HepG2 (cell line): ENCODE measurements at regions not wholly inside any gene's neighbourhood (a gene's known extent, or its start where the extent isn't known, plus 50 kb on each side); places are given as distances from the start of the nearest gene placed in this dataset.
A peak's percentile ranks its signal among the peaks of the same experiment; 100 is the strongest.

Experiments used
- ATAC-seq: fragments of 200-7000 bp; cut with Tn5 transposase; 3 replicates; pipeline ENCODE4 v1.9.1; 2020; ENCODE audit warnings: mild to moderate bottlenecking, moderate library complexity
- BruUV-seq: library from RNA; stranded (reverse); fragments of 400-500 nt; replicated peaks from 2 replicates; lab custom pipeline; 2021; lab: Mats Ljungman, UMichigan
- CTCF ChIA-PET: fragments of 300-600 bp; formaldehyde crosslinking; extraction: SDS; loops from one replicate; lab custom pipeline; 2021; ENCODE audit warnings: low total read pairs, inconsistent platforms, low intra/inter-chr PET ratio; lab: Yijun Ruan, JAX
- POLR2A ChIA-PET: fragments of 350-600 bp; sonication (Branson Sonifier 250); formaldehyde crosslinking; loops from one replicate; lab custom pipeline; 2020; ENCODE audit warnings: antibody characterized with exemption, inconsistent platforms; lab: Yijun Ruan, JAX
- DNase-seq: peaks from one replicate; pipeline ENCODE4 v3.0.0-alpha.2; 2015; ENCODE audit warnings: low spot score
- FAIRE-seq: peaks from 3 replicates; lab custom pipeline; 2011; peaks lifted over from hg19 to GRCh38; lab: Jason Lieb, UNC
- H2AFZ ChIP-seq: one replicate; pipeline ENCODE4 v1.6.1; 2011; ENCODE audit warnings: low read length, inconsistent platforms
- H3K27ac ChIP-seq: fragments of 300-600 bp; 3 replicates; pipeline ENCODE4 v1.8.0; 2011; ENCODE audit warnings: mixed run types, mild to moderate bottlenecking, mixed read lengths, low read length, inconsistent platforms; ENCODE audit not compliant: insufficient read depth; ENCODE audit errors: extremely low read length
- H3K27me3 ChIP-seq, 2 experiments: fragments of 200-600 bp in 1 of 2; 2 replicates in 1 of 2; 3 replicates in 1 of 2; pipeline versions ENCODE4 v1.6.0 to v1.8.0; 2011; ENCODE audit warnings: low read length in 2 of 2, mild to moderate bottlenecking in 2 of 2, moderate library complexity in 2 of 2, inconsistent platforms in 1 of 2; ENCODE audit not compliant: insufficient read depth in 2 of 2, control insufficient read depth in 1 of 2
- H3K36me3 ChIP-seq, 2 experiments: fragments of 200-600 bp in 1 of 2; replicated peaks in 1 of 2; 2 replicates in 1 of 2; 3 replicates in 1 of 2; pipeline versions ENCODE4 v1.5.1 to v1.8.0; 2011; ENCODE audit warnings: low read length in 2 of 2, inconsistent platforms in 1 of 2; ENCODE audit not compliant: insufficient read depth in 2 of 2, control insufficient read depth in 1 of 2
- H3K4me1 ChIP-seq: 2 replicates; pipeline ENCODE4 v1.5.1; 2012; ENCODE audit warnings: low read length, inconsistent platforms; ENCODE audit not compliant: insufficient read depth
- H3K4me2 ChIP-seq: 2 replicates; pipeline ENCODE4 v1.6.0; 2011; ENCODE audit warnings: low read depth, low read length, inconsistent platforms
- H3K4me3 ChIP-seq, 3 experiments: fragments of 200-600 bp in 1 of 3; sonication (generic), shearing (Covaris generic) in 1 of 3; replicated peaks in 1 of 3; 2 replicates each; pipeline ENCODE4 v1.5.1; 2011 to 2016; ENCODE audit warnings: low read length in 3 of 3, inconsistent platforms in 2 of 3, low read depth in 2 of 3, mild to moderate bottlenecking in 2 of 3, control low read depth in 1 of 3, mixed read lengths in 1 of 3; ENCODE audit not compliant: insufficient read depth in 1 of 3
- H3K79me2 ChIP-seq: one replicate; pipeline ENCODE4 v1.6.1; 2011; ENCODE audit warnings: low read length, inconsistent platforms; ENCODE audit not compliant: insufficient read depth
- H3K9ac ChIP-seq: 2 replicates; pipeline ENCODE4 v1.6.0; 2011; ENCODE audit warnings: mild to moderate bottlenecking, low read depth, low read length, inconsistent platforms; ENCODE audit not compliant: insufficient read depth
- H3K9me3 ChIP-seq: 2 replicates; pipeline ENCODE4 v1.5.1; 2012; ENCODE audit warnings: mild to moderate bottlenecking, low read length
- H4K20me1 ChIP-seq: 2 replicates; pipeline ENCODE4 v1.6.0; 2011; ENCODE audit warnings: inconsistent platforms, mild to moderate bottlenecking, low read length, moderate library complexity; ENCODE audit not compliant: insufficient read depth
- BRCA1 ChIP-seq: sonication (generic); formaldehyde crosslinking; IDR thresholded peaks from 2 replicates; pipeline ENCODE4 v1.4.0; 2020; ENCODE audit warnings: missing genetic modification reagents
- DNMT1 ChIP-seq: sonication (generic); formaldehyde crosslinking; IDR thresholded peaks from 2 replicates; pipeline ENCODE4 v1.5.1; 2020; ENCODE audit warnings: mild to moderate bottlenecking, missing genetic modification reagents
- FOXA1 ChIP-seq, 2 experiments: fragments of 450-650 bp in 1 of 2; sonication (generic) in 1 of 2; formaldehyde crosslinking in 1 of 2; IDR thresholded peaks; 2 replicates each; pipeline versions ENCODE4 v1.4.0 to v1.6.1; 2016 to 2020; ENCODE audit warnings: missing genetic modification reagents in 1 of 2
- FOXJ3 ChIP-seq: sonication (generic); formaldehyde crosslinking; IDR thresholded peaks from 2 replicates; pipeline ENCODE4 v1.4.0; 2020; ENCODE audit warnings: missing genetic modification reagents, mild to moderate bottlenecking, borderline replicate concordance
- FOXK1 ChIP-seq: sonication (generic); formaldehyde crosslinking; IDR thresholded peaks from 2 replicates; pipeline ENCODE4 v1.4.0; 2020; ENCODE audit warnings: low read depth, missing genetic modification reagents, borderline replicate concordance
- GLI4 ChIP-seq: sonication (generic); formaldehyde crosslinking; IDR thresholded peaks from 2 replicates; pipeline ENCODE4 v1.5.1; 2020; ENCODE audit warnings: missing genetic modification reagents, mild to moderate bottlenecking, moderate library complexity, borderline replicate concordance
- GPN1 ChIP-seq: sonication (generic); formaldehyde crosslinking; IDR thresholded peaks from 2 replicates; pipeline ENCODE4 v1.5.1; 2020; ENCODE audit warnings: missing genetic modification reagents, borderline replicate concordance
- HIVEP1 ChIP-seq: sonication (generic); formaldehyde crosslinking; IDR thresholded peaks from 2 replicates; pipeline ENCODE4 v1.4.0; 2020; ENCODE audit warnings: mild to moderate bottlenecking, missing genetic modification reagents
- KDM3A ChIP-seq: IDR thresholded peaks from 2 replicates; pipeline ENCODE4 v1.6.1; 2018; ENCODE audit warnings: low read depth, missing compliant biosample characterization
- KDM5A ChIP-seq: fragments of 200-600 bp; sonication (generic); IDR thresholded peaks from 2 replicates; pipeline ENCODE4 v1.7.0; 2018; ENCODE audit warnings: antibody characterized with exemption, mild to moderate bottlenecking, low read length, borderline replicate concordance
- LCORL ChIP-seq, 2 experiments: fragments of 450-650 bp in 1 of 2; sonication (generic) in 1 of 2; formaldehyde crosslinking in 1 of 2; IDR thresholded peaks; 2 replicates each; pipeline versions ENCODE4 v1.5.0 to v1.6.1; 2017 to 2020; ENCODE audit warnings: antibody characterized with exemption in 1 of 2, missing genetic modification reagents in 1 of 2
- NCOA5 ChIP-seq: sonication (generic); formaldehyde crosslinking; IDR thresholded peaks from 2 replicates; pipeline ENCODE4 v1.4.0; 2020; ENCODE audit warnings: missing genetic modification reagents
- NR2F1 ChIP-seq, 2 experiments: fragments of 450-650 bp in 1 of 2; formaldehyde crosslinking in 1 of 2; IDR thresholded peaks; 2 replicates each; pipeline versions ENCODE4 v1.5.0 to v1.6.1; 2016 to 2020; ENCODE audit warnings: mild to moderate bottlenecking in 1 of 2, missing compliant biosample characterization in 1 of 2, missing genetic modification reagents in 1 of 2, moderate library complexity in 1 of 2
- NRL ChIP-seq: sonication (generic); formaldehyde crosslinking; IDR thresholded peaks from 2 replicates; pipeline ENCODE4 v1.5.0; 2020; ENCODE audit warnings: missing genetic modification reagents, mild to moderate bottlenecking, moderate library complexity, borderline replicate concordance
- SUZ12 ChIP-seq: fragments of 150-350 bp; IDR thresholded peaks from 2 replicates; pipeline ENCODE4 v1.6.1; 2014; ENCODE audit warnings: low read depth, low read length
- SYNCRIP ChIP-seq: fragments of 200-400 bp; formaldehyde crosslinking; IDR thresholded peaks from 2 replicates; pipeline ENCODE4 v1.6.1; 2018; ENCODE audit warnings: mild to moderate bottlenecking, low read depth, low read length; ENCODE audit not compliant: insufficient read depth
- TBX2 ChIP-seq: sonication (generic); formaldehyde crosslinking; IDR thresholded peaks from 2 replicates; pipeline ENCODE4 v1.5.0; 2020; ENCODE audit warnings: missing genetic modification reagents, mild to moderate bottlenecking, borderline replicate concordance
- ZNF430 ChIP-seq: sonication (generic); formaldehyde crosslinking; IDR thresholded peaks from 2 replicates; pipeline ENCODE4 v1.9.0; 2021; ENCODE audit warnings: mild to moderate bottlenecking, missing genetic modification reagents
- ZNF619 ChIP-seq: sonication (generic); formaldehyde crosslinking; IDR thresholded peaks from 2 replicates; pipeline ENCODE4 v1.4.0; 2020; ENCODE audit warnings: mild to moderate bottlenecking, missing genetic modification reagents
- ZSCAN12 ChIP-seq: sonication (generic); formaldehyde crosslinking; IDR thresholded peaks from 2 replicates; pipeline ENCODE4 v1.9.0; 2021; ENCODE audit warnings: mild to moderate bottlenecking, missing genetic modification reagents
- ZSCAN29 ChIP-seq: sonication (generic); formaldehyde crosslinking; conservative IDR thresholded peaks from 2 replicates; pipeline ENCODE4 v1.4.0; 2020; ENCODE audit warnings: mild to moderate bottlenecking, missing genetic modification reagents
- WGBS: methylation state at CpG from one replicate; pipeline ENCODE4 v1.1.6; 2017; ENCODE audit warnings: low lambda C conversion rate; 5-methylcytosine and 5-hydroxymethylcytosine counted together
- in situ Hi-C: cut with HindIII; loops from 2 replicates; pipeline ENCODE4 v1.10.0; 2017; ENCODE audit warnings: low pct_unique_long_range_greater_than_20kb; ENCODE audit not compliant: extremely low pct_ligation_motif_present
- intact Hi-C: fragments of 100-400 bp; cut with micrococcal nuclease; formaldehyde crosslinking; loops from one replicate; pipeline ENCODE4 v1.10.0; 2022; ENCODE audit not compliant: unreplicated experiment
- TF ChIP-seq, protein P1 (sequence below): sonication (generic); formaldehyde crosslinking; IDR thresholded peaks from 2 replicates; pipeline ENCODE4 v1.8.0; 2022; ENCODE audit warnings: mild to moderate bottlenecking, missing genetic modification reagents, moderate library complexity
- TF ChIP-seq, protein P2 (sequence below): fragments of 450-650 bp; IDR thresholded peaks from 2 replicates; pipeline ENCODE4 v1.6.1; 2016

- H2AFZ ChIP-seq = no peak overlapping the region
- FAIRE-seq = peak; percentile 95
- DNase-seq = peak; percentile 82
- H3K27me3 ChIP-seq = no peaks in the 10 kb centered on the region
- in situ Hi-C loops = loop anchor here (10.0 to 25.0 kb wide), 2 partner anchors 201 to 624 kb away; partner anchors contain the start of gene NRIP1
- peaks cover 18% of the 10 kb centered on the region for H3K9me3 ChIP-seq
- peak; percentile 73 for ATAC-seq
- H3K4me2 ChIP-seq = peak overlapping the region; percentile 78
- H3K4me3 ChIP-seq = peak overlapping the region in 2 of 3 experiments; percentile 29 to 36; a peak in 1 of 6 replicates
- POLR2A ChIA-PET = interaction anchor here (1.2 to 2.4 kb wide), 9 partner anchors 11 to 577 kb away, joined by 3 to 27 read pairs (median 14); partner anchors contain the start of gene NRIP1
- CTCF ChIA-PET = interaction anchor here (0.7 to 2.0 kb wide), 6 partner anchors 14 to 728 kb away, joined by 3 to 10 read pairs (median 4); no protein-coding TSS in a partner anchor
- BruUV-seq = no TSS peak
- no peaks in the 10 kb centered on the region for H3K79me2 ChIP-seq
- H4K20me1 ChIP-seq = no peaks in the 10 kb centered on the region
- H3K4me1 ChIP-seq = peaks cover 50% of the 10 kb centered on the region
- H3K27ac ChIP-seq = peak overlapping the region; percentile 76
- intact Hi-C loops = loop anchor here (1.0 to 5.0 kb wide), 14 partner anchors 14 to 730 kb away; no protein-coding TSS in a partner anchor
- WGBS = 7% methylated on average over 5 of the region's 5 CpGs
- no peaks in the 10 kb centered on the region for H3K36me3 ChIP-seq
- peak overlapping the region; percentile 20 for H3K9ac ChIP-seq
- TF ChIP-seq TBX2 (no peak), NCOA5 (no peak), ZNF619 (CRISPR knock-in tag) (no peak), KDM3A (no peak), NR2F1 (CRISPR knock-in tag; IDR thresholded peaks at IDR 0.05) (no peak), ZSCAN29 (no peak), SYNCRIP (no peak), GPN1 (no peak), KDM5A (no peak), DNMT1 (no peak), ZSCAN12 (CRISPR knock-in tag) (peak; percentile 53; the same call in 1 of the 2 replicates), FOXJ3 (CRISPR knock-in tag) (peak; percentile 60; the same call in 1 of the 2 replicates), HIVEP1 (no peak), LCORL (IDR thresholded peaks at IDR 0.05) (no peak), LCORL (CRISPR knock-in tag; IDR thresholded peaks at IDR 0.05) (no peak), FOXA1 (IDR thresholded peaks at IDR 0.05) (no peak), FOXA1 (CRISPR knock-in tag; IDR thresholded peaks at IDR 0.05) (peak; percentile 73), ZNF430 (CRISPR knock-in tag) (peak; percentile 79; the same call in 1 of the 2 replicates), BRCA1 (CRISPR knock-in tag) (peak; percentile 91; the same call in 1 of the 2 replicates), SUZ12 (no peak), GLI4 (CRISPR knock-in tag) (peak; percentile 44; the same call in 1 of the 2 replicates), FOXK1 (peak; percentile 61; the same call in 1 of the 2 replicates), NRL (CRISPR knock-in tag) (no peak)
- TF ChIP-seq, protein P1, sequence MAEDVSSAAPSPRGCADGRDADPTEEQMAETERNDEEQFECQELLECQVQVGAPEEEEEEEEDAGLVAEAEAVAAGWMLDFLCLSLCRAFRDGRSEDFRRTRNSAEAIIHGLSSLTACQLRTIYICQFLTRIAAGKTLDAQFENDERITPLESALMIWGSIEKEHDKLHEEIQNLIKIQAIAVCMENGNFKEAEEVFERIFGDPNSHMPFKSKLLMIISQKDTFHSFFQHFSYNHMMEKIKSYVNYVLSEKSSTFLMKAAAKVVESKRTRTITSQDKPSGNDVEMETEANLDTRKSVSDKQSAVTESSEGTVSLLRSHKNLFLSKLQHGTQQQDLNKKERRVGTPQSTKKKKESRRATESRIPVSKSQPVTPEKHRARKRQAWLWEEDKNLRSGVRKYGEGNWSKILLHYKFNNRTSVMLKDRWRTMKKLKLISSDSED (CRISPR knock-in tag) = no peak
- TF ChIP-seq, protein P2, sequence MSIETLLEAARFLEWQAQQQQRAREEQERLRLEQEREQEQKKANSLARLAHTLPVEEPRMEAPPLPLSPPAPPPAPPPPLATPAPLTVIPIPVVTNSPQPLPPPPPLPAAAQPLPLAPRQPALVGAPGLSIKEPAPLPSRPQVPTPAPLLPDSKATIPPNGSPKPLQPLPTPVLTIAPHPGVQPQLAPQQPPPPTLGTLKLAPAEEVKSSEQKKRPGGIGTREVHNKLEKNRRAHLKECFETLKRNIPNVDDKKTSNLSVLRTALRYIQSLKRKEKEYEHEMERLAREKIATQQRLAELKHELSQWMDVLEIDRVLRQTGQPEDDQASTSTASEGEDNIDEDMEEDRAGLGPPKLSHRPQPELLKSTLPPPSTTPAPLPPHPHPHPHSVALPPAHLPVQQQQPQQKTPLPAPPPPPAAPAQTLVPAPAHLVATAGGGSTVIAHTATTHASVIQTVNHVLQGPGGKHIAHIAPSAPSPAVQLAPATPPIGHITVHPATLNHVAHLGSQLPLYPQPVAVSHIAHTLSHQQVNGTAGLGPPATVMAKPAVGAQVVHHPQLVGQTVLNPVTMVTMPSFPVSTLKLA = peak; percentile 69
Measured at GRCh38 chr21:14863745-14864210, 201.0 kb downstream of the NRIP1 start.
